HG03066 (cell line): ENCODE measurements at regions not wholly inside any gene's neighbourhood (a gene's known extent, or its start where the extent isn't known, plus 50 kb on each side); places are given as distances from the start of the nearest gene placed in this dataset.

Experiments used
- ATAC-seq: cut with Tn5 transposase; IDR thresholded peaks from one replicate; pipeline ENCODE4 v1.9.1; 2021; ENCODE audit warnings: low read depth; ENCODE audit not compliant: unreplicated experiment

GRCh38 chr20:24773168-24773567 lies 175.9 kb upstream of the CST7 start:
- ATAC-seq, result no peak

GRCh38 chr20:24773751-24774201 lies 175.3 kb upstream of the CST7 start:
- ATAC-seq, result peak; percentile 48

DNA sequence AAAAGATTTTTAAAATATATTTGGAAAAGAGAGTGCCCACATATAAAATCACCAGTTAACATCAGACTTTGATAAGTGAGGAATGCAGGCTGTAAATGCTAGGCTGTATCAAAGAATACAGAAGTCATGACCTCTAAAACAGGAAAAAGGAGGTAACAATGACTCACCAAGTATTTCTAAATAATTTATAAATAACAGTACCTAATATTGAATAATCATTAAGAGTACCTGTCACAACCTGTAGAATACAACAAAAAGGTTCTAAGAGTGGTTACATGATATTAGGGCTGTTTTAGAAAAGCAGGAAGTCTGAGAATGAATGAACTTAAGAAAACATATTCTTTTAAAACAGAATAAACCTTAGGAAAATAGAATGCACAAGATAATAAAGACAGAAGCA lies 173.1 kb upstream of the CST7 start:
- no peak for ATAC-seq

GRCh38 chr20:24776755-24777271 lies 172.3 kb upstream of the CST7 start:
- ATAC-seq, result no peak

DNA sequence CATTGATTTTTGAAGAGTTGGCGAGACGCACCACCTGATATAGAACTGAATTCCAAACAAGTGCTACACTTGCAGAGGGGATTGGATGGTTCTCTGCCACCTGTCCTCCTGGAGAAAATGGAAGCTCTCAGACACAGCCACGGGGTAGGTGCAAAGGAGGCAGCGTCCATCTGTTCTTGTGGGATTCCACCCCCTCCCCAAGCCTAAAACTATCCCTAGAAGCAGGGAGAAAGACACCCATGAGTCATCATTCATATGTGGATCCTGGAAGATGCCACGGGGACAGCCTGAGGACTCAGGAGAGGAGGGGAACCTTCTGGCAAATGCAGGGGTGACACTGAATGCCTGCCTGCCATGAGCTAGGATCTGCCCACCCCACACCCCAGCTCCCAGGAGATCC lies 171.3 kb upstream of the CST7 start:
- ATAC-seq, result no peak

DNA sequence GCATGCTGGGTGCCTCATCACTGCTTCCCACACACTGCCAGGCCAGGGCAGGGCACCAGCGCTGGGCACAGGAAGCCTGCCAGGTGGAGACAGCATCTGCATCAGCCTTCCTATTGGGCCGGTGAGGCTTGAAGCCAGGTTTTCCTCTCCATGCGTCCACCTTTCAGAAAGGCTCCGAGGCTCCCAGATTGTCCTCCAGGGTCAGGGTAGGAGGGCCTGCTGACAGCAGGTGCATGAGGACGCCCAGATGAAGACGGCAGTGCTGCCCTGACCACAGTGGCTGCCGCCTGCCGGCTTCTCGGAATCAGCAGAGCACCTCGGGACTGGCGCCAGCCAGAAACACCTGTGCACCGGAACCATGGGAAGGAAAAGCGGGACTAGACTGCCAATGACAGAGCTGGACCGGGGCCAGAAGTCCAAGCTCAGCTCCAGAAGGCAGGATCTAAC lies 170.5 kb upstream of the CST7 start:
- ATAC-seq, result no peak

- no peak for ATAC-seq
Observed at GRCh38 chr20:24779131-24779530, 169.9 kb upstream of the CST7 start.

DNA sequence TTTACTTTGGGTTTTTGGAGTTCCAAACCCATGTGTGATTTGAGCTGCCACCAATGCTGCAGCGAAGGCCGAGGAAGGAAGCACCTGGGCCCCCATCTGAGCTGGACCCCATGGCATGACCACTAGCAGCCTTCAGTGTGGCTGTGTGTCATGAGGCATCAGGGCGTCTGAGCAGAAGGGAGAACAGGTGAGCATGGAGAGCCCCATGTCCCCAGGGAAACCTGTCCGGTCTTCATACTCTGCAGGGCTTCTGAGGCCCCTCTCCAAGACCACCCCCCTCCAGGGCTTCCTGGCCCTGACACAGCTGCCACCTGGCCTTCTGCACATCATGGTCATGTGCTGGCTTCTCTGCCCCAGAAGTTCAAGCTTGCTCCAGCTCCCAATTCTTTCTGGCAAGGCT lies 169.1 kb upstream of the CST7 start:
- no peak for ATAC-seq

DNA sequence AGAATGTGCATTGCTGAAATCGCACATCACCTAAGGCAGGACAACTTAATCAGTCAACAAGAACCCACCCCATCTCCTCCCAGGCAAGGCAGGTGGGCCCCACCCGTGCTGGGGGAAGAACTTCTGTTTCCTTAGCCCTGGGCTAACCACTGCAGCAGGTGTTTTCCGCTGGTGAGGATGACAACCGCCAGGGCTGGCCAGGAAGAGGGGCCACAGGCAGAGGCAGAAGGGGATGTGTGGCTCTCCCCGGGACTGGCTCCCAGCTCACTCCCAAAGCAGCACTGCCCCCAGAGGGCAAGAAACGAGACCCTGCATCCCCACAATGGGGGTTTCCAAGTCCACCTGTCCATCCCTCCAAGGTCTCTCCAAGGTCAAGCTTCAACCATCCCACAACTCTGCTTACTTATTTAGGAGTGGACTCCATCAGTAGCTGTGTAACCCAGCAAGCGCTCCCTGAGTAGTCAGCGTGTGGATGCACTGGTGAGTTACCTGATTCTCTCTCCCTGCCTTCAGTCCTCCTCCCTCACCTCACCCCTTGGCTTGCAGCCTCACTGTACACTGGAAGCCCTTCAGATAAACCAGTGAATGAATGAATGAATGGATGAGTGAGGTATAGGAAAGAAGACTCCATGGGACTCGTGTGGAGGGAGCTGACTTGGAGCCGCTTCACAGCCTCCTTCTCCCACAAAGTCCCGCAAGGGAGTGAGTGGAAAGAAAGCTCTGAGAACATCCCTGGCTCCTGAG lies 168.2 kb upstream of the CST7 start:
- ATAC-seq, result no peak

GRCh38 chr20:24781418-24781980 lies 167.6 kb upstream of the CST7 start:
- ATAC-seq, result no peak

- ATAC-seq, result no peak
Observed at GRCh38 chr20:24782301-24782700, 166.8 kb upstream of the CST7 start.

- no peak for ATAC-seq
Observed at GRCh38 chr20:24782801-24783630, 166.1 kb upstream of the CST7 start.

DNA sequence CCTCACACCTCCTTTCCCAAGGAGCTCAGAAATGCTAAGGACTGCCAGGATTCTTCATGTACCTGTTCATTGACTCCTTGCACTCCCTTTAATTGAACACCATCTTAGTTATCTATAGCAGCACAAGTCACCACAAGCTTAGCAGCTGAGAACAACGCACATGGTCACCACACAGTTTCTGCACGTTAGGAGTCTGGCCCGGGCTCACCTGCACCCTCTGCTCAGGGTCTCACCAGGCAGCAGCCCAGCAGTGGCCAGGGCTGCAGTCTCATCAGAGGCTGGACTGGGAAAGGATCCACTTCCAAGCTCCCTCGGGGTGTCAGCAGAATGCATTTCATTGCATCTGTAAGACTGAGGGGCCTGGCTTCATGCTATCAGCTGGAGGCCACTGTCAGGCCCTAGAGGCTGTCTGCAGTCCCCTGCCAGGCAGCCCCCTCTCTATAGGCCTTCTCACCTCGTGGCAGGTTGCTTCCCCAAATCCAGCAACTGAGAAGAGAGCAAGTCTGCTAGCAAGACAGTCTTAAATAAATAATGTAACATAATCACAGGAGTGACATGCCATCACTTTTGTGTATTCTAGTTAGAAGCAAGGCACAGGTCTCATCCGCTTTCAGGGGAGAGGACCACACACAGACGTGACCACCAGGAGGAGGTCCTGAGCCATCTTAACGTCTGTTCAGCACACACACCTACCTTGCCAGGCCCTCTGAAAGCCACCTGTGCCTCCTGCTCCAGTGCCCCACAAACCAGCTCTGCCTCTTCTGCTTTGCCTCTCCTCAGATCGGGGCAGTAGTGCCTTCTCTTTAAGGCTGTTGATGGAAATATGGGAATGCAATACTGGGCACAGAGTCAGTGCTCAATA lies 165.2 kb upstream of the CST7 start:
- no peak for ATAC-seq

DNA sequence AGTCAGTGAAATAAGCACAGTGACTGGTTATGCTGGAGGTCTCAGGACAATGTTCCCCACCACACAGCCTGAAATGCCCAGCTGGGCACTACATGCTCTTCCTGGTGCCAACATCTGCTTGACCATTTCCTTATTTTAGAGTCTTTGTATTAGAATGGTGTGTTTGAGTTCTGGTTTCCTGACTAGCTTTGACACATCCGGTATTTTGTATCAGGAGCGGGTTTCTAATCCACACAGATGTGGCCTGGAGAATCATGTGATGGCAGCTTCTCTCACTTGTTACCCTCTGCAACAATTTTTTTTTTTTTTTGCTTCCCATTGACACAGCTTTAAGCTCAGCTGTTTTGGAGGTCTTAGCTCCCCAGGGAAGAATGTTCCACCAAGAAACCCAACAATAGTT lies 164.5 kb upstream of the CST7 start:
- no peak for ATAC-seq

DNA sequence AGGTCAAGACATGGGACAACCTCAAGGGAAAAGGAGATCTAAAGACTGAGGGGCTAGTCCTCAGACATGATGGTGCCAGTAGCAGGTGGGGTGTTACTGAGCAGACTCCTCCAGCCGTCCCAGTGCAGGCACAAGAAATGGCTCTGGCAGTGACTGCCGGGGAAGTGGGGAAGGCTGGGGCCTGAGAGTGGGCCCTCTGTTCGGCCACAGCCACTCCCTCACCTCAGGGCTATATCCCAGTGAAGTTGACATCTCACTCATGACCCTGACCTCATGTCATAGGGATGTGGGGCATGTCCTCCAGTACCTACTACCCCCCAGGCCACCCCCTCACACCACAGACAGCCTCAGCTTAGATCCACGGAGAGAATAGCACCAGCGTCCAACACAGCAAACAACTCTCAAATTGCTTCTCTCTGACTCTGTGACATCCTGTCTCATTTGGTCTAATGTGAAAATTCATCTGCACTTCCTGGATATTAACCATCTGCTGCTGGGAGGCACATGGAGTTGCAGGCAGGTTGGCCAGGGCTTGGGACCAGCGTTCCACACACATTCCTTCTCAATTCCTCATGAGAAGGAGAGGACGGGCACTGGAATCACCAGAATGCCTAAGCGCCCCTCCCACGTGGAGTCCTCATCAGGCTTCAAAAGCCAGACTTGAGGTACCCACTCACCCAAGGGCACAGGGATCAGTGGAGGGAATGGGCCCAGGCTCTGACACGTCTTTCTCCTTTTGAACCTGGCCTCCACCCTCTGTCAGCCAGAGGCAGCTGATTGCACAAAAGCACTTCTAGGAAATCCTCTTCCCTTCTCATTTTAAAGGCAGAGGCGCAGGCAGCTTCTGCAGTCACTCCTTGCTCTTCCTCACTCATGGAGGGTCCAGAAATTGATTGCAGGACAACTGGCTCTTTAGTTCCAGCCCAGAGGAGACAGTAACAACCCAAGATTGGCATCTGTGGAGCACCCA lies 163.6 kb upstream of the CST7 start:
- no peak for ATAC-seq

GRCh38 chr20:24786111-24786495 lies 163.0 kb upstream of the CST7 start:
- ATAC-seq, result no peak

DNA sequence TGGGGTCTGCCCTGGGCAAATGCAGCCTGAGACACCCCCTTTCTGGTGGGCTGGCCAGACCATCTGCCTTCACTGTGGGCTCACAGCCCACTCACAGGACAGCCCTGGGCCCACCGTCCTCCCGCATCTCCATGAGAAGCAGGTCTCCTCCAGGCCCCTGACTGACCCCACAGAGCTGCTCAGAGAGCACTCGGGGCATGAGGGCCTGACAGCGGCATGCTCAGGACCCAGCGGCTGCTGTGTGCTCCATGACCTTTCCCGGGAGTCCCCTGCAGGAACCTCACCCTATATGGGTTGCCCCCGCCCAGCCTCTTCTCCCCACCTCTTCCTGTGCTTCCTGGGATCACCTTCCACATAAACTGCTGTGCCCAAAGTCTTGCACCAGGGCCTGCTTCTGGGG lies 162.4 kb upstream of the CST7 start:
- ATAC-seq, result no peak

DNA sequence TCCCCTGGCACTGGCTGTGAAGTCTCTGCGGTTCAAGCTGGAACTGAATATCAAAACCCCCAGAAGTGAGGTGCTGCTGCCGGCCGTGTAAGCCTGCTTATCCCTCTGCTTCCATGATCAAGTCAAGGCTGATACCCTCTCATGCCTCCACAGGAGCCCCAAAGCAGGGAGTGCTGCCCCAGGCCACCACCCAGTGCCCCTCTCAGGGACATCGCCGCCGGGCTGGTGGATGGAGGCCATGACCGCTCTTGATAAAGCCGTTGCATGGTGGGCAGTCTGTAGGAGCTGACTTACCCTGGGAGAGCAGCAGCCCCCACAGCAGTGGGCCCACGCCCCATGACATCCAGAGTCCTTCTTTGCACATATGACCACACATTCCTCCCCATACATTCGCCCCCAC lies 162.0 kb upstream of the CST7 start:
- no peak for ATAC-seq

- no peak for ATAC-seq
Observed at GRCh38 chr20:24787621-24788020, 161.4 kb upstream of the CST7 start.
